Fibroblast of the aortic adventitia (primary cell): ENCODE measurements at regions not wholly inside any gene's neighbourhood (a gene's known extent, or its start where the extent isn't known, plus 50 kb on each side); places are given as distances from the start of the nearest gene placed in this dataset.
A peak's percentile ranks its signal among the peaks of the same experiment; 100 is the strongest.

Experiments used
- DNase-seq: peaks from one replicate; pipeline ENCODE4 v3.0.0-alpha.2; 2010; ENCODE audit warnings: low read depth
- H3K4me3 ChIP-seq: 2 replicates; pipeline ENCODE4 v1.5.1; 2011; ENCODE audit warnings: low read depth, mild to moderate bottlenecking, control low read depth, low read length, moderate library complexity
- CTCF ChIP-seq: IDR thresholded peaks from 2 replicates; pipeline ENCODE4 v1.5.1; 2011; ENCODE audit warnings: mild to moderate bottlenecking, low read length, control low read depth, inconsistent platforms; ENCODE audit not compliant: insufficient read depth

- no peak overlapping the region for H3K4me3 ChIP-seq
- no peak for DNase-seq
- TF ChIP-seq CTCF: no peak
These were observed 588.1 kb upstream of the MEF2C start for GRCh38 chr5:89471115-89471514.

- H3K4me3 ChIP-seq: no peak overlapping the region
- DNase-seq: no peak
- no peak for TF ChIP-seq CTCF
These were observed 587.7 kb upstream of the MEF2C start for GRCh38 chr5:89470658-89471057.

- H3K4me3 ChIP-seq: no peak overlapping the region
- DNase-seq: no peak
- TF ChIP-seq CTCF: no peak
These were observed 575.3 kb upstream of the MEF2C start for GRCh38 chr5:89458332-89458656.

- peak; percentile 91 for DNase-seq
- no peak overlapping the region for H3K4me3 ChIP-seq
- no peak for TF ChIP-seq CTCF
These were observed 574.7 kb upstream of the MEF2C start for GRCh38 chr5:89457411-89458331.

GRCh38 chr5:89452081-89452480 is 569.1 kb upstream of the MEF2C start:
- no peak overlapping the region for H3K4me3 ChIP-seq

GRCh38 chr5:89451263-89451662 is 568.3 kb upstream of the MEF2C start:
- no peak overlapping the region for H3K4me3 ChIP-seq
- no peak for TF ChIP-seq CTCF
- DNase-seq: no peak

More at GRCh38 chr5:89452081-89452480, 569.1 kb upstream of the MEF2C start:
- TF ChIP-seq CTCF: no peak
- DNase-seq: no peak
